Endothelial cell of umbilical vein (primary cell): ENCODE measurements at regions not wholly inside any gene's neighbourhood (a gene's known extent, or its start where the extent isn't known, plus 50 kb on each side); places are given as distances from the start of the nearest gene placed in this dataset.

Source experiments
- BruUV-seq: library from RNA; stranded (reverse); fragments of 400-500 nt; replicated peaks from 2 replicates; lab custom pipeline; 2021; lab: Mats Ljungman, UMichigan
- CTCF ChIA-PET: fragments of 300-600, 350-600 bp; sonication (Branson Sonifier 250); formaldehyde crosslinking; loops from one replicate; lab custom pipeline; 2021; ENCODE audit warnings: antibody characterized with exemption, inconsistent platforms; lab: Charles Lee
- POLR2A ChIA-PET: fragments of 300-600, 350-600 bp; sonication (Branson Sonifier 250); formaldehyde crosslinking; loops from one replicate; lab custom pipeline; 2021; ENCODE audit warnings: antibody characterized with exemption, inconsistent platforms; lab: Charles Lee
- DNase-seq: peaks from one replicate; pipeline ENCODE4 v3.0.0-alpha.2; 2011; ENCODE audit warnings: low read depth, low spot score
- FAIRE-seq: peaks from 2 replicates; lab custom pipeline; 2011; peaks lifted over from hg19 to GRCh38; lab: Jason Lieb, UNC
- H2AFZ ChIP-seq: 2 replicates; pipeline ENCODE4 v1.6.0; 2012; ENCODE audit warnings: low read depth, low read length, control low read depth, inconsistent platforms
- H3K27ac ChIP-seq: 2 replicates; pipeline ENCODE4 v1.5.1; 2011; ENCODE audit warnings: low read depth, mild to moderate bottlenecking, control low read depth, low read length, moderate library complexity; ENCODE audit not compliant: insufficient read depth
- H3K27me3 ChIP-seq, 2 experiments: 2 replicates each; pipeline versions ENCODE4 v1.6.0 to v1.6.1; 2011; ENCODE audit warnings: low read length in 2 of 2, mixed read lengths in 1 of 2; ENCODE audit not compliant: control insufficient read depth in 2 of 2, insufficient read depth in 2 of 2
- H3K36me3 ChIP-seq, 2 experiments: 2 replicates in 1 of 2; 3 replicates in 1 of 2; pipeline ENCODE4 v1.5.1; 2011; ENCODE audit warnings: low read length in 2 of 2, mild to moderate bottlenecking in 1 of 2, moderate library complexity in 1 of 2; ENCODE audit not compliant: control insufficient read depth in 2 of 2, insufficient read depth in 2 of 2; ENCODE audit errors: extremely low read depth in 1 of 2
- H3K4me1 ChIP-seq: 3 replicates; pipeline ENCODE4 v1.5.1; 2011; ENCODE audit warnings: mild to moderate bottlenecking, low read length; ENCODE audit not compliant: control insufficient read depth, insufficient read depth; ENCODE audit errors: extremely low read depth
- H3K4me2 ChIP-seq: 2 replicates; pipeline ENCODE4 v1.6.1; 2011; ENCODE audit warnings: low read length, control low read depth, mixed read lengths; ENCODE audit not compliant: insufficient read depth
- H3K4me3 ChIP-seq, 3 experiments: fragments of 200-600 bp in 1 of 3; sonication (generic), shearing (Covaris generic) in 1 of 3; replicated peaks in 1 of 3; 2 replicates each; pipeline ENCODE4 v1.5.1; 2011 to 2016; ENCODE audit warnings: control low read depth in 3 of 3, low read length in 3 of 3, mild to moderate bottlenecking in 2 of 3, inconsistent platforms in 1 of 3, low read depth in 1 of 3, moderate library complexity in 1 of 3; ENCODE audit not compliant: insufficient read depth in 1 of 3
- H3K79me2 ChIP-seq: 2 replicates; pipeline ENCODE4 v1.6.0; 2012; ENCODE audit warnings: low read length, inconsistent platforms; ENCODE audit not compliant: control insufficient read depth, insufficient read depth
- H3K9ac ChIP-seq: replicated peaks from 2 replicates; pipeline ENCODE3; 2011; ENCODE audit warnings: low read length, control low read depth; ENCODE audit not compliant: insufficient read depth; ENCODE audit errors: extremely low read depth
- H3K9me1 ChIP-seq: replicated peaks from 3 replicates; pipeline ENCODE4 v1.6.0; 2011; ENCODE audit warnings: mild to moderate bottlenecking, low read length; ENCODE audit not compliant: control insufficient read depth, insufficient read depth; ENCODE audit errors: extremely low read depth
- H3K9me3 ChIP-seq: replicated peaks from 2 replicates; pipeline ENCODE4 v1.5.1; 2012; ENCODE audit warnings: low read length, inconsistent platforms; ENCODE audit not compliant: control insufficient read depth, insufficient read depth
- H4K20me1 ChIP-seq: replicated peaks from 2 replicates; pipeline ENCODE3; 2011; ENCODE audit warnings: mild to moderate bottlenecking, low read length; ENCODE audit not compliant: control insufficient read depth, insufficient read depth; ENCODE audit errors: extremely low read depth
- EZH2 ChIP-seq: IDR thresholded peaks from 2 replicates; pipeline ENCODE4 v1.6.1; 2012; ENCODE audit warnings: borderline replicate concordance, low read depth, mild to moderate bottlenecking, moderate library complexity, low read length, inconsistent platforms; ENCODE audit not compliant: severe bottlenecking
- FOS ChIP-seq: IDR thresholded peaks from 2 replicates; pipeline ENCODE4 v1.6.1; 2011; ENCODE audit warnings: mild to moderate bottlenecking, low read length, moderate library complexity, borderline replicate concordance; ENCODE audit not compliant: insufficient read depth
- GATA2 ChIP-seq: IDR thresholded peaks from 2 replicates; pipeline ENCODE4 v1.7.0; 2011; ENCODE audit warnings: low read depth, mild to moderate bottlenecking, moderate library complexity, mixed read lengths, low read length; ENCODE audit not compliant: insufficient read length, insufficient read depth
- JUN ChIP-seq: IDR thresholded peaks from 2 replicates; pipeline ENCODE4 v1.6.1; 2011; ENCODE audit warnings: borderline replicate concordance, low read depth; ENCODE audit not compliant: insufficient read length, insufficient read depth
- MYC ChIP-seq: IDR thresholded peaks from one replicate; pipeline ENCODE4 v1.6.1; 2011; ENCODE audit warnings: mild to moderate bottlenecking, low read depth, low read length
- POLR2A ChIP-seq: IDR thresholded peaks from 2 replicates; pipeline ENCODE4 v1.6.1; 2012; ENCODE audit warnings: low read depth, mild to moderate bottlenecking, control low read depth, low read length
- POLR2AphosphoS5 ChIP-seq: IDR thresholded peaks from 2 replicates; pipeline ENCODE4 v1.6.1; 2012; ENCODE audit warnings: low read depth, mild to moderate bottlenecking, control low read depth, low read length, moderate library complexity; ENCODE audit not compliant: insufficient read depth
- dilution Hi-C: fragments of 300-500 bp; cut with MboI; formaldehyde crosslinking; loops from one replicate; pipeline ENCODE4 v1.15.0; 2019; ENCODE audit warnings: low sequenced_read_pairs; ENCODE audit not compliant: extremely low pct_ligation_motif_present
- intact Hi-C: fragments of 100-400 bp; cut with micrococcal nuclease; formaldehyde crosslinking; loops from one replicate; pipeline ENCODE4 v1.10.0; 2022
- TF ChIP-seq, protein P1 (sequence below): IDR thresholded peaks from 2 replicates; pipeline ENCODE4 v1.6.1; 2011; ENCODE audit not compliant: insufficient read depth, insufficient read length
- TF ChIP-seq, protein P2 (sequence below), 2 donors: IDR thresholded peaks; 1 replicate in 1 of 2; 2 replicates in 1 of 2; pipeline ENCODE4 v1.5.1; 2011; ENCODE audit warnings: low read length in 2 of 2, mild to moderate bottlenecking in 2 of 2, moderate library complexity in 2 of 2, control low read depth in 1 of 2, inconsistent platforms in 1 of 2, low read depth in 1 of 2; ENCODE audit not compliant: insufficient read depth in 1 of 2; ENCODE audit errors: extremely low read depth in 1 of 2

DNA sequence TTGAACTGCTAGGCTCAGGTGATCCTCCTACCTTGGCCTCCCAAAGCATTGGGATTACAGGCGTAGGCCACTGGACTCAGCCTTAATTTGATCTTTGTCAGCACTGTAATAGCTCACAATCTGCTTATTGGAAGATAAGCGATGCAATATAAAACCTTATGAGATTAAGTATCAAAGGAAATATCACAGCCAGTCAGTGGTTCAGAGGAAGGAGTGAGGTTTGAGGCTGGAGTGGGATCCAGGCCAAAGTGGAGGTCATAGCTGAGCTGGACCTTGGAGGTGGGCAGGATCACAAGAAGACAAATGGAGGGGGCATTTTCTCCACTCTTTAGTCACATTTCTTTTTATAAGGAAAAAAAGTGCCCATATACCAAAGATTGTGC, 228.5 kb downstream of the RHOU start:
- H3K9ac ChIP-seq = no peak overlapping the region
- H3K9me3 ChIP-seq = no peaks in the 10 kb centered on the region
- H2AFZ ChIP-seq = no peak overlapping the region
- H3K4me2 ChIP-seq = no peak overlapping the region
- no peaks in the 10 kb centered on the region for H3K36me3 ChIP-seq
- intact Hi-C loops (no loop called here), dilution Hi-C loops (no loop called here)
- BruUV-seq = no TSS peak
- H3K9me1 ChIP-seq = no peaks in the 10 kb centered on the region
- no peak overlapping the region for H3K27ac ChIP-seq
- ChIA-PET POLR2A (no interaction called here), CTCF (no interaction called here)
- DNase-seq = peak; percentile 33
- no peaks in the 10 kb centered on the region for H3K27me3 ChIP-seq
- H3K79me2 ChIP-seq = no peaks in the 10 kb centered on the region
- H3K4me3 ChIP-seq = no peak overlapping the region
- H3K4me1 ChIP-seq = no peaks in the 10 kb centered on the region
- no peak for FAIRE-seq
- no peaks in the 10 kb centered on the region for H4K20me1 ChIP-seq
- TF ChIP-seq MYC = no peak
- TF ChIP-seq FOS = no peak
- no peak for TF ChIP-seq EZH2
- TF ChIP-seq POLR2AphosphoS5 = no peak
- no peak for TF ChIP-seq GATA2
- TF ChIP-seq, protein P1, sequence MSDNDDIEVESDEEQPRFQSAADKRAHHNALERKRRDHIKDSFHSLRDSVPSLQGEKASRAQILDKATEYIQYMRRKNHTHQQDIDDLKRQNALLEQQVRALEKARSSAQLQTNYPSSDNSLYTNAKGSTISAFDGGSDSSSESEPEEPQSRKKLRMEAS = no peak
- TF ChIP-seq, protein P2, sequence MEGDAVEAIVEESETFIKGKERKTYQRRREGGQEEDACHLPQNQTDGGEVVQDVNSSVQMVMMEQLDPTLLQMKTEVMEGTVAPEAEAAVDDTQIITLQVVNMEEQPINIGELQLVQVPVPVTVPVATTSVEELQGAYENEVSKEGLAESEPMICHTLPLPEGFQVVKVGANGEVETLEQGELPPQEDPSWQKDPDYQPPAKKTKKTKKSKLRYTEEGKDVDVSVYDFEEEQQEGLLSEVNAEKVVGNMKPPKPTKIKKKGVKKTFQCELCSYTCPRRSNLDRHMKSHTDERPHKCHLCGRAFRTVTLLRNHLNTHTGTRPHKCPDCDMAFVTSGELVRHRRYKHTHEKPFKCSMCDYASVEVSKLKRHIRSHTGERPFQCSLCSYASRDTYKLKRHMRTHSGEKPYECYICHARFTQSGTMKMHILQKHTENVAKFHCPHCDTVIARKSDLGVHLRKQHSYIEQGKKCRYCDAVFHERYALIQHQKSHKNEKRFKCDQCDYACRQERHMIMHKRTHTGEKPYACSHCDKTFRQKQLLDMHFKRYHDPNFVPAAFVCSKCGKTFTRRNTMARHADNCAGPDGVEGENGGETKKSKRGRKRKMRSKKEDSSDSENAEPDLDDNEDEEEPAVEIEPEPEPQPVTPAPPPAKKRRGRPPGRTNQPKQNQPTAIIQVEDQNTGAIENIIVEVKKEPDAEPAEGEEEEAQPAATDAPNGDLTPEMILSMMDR (IDR thresholded peaks at IDR 0.05; ENCODE audit: extremely low read depth in 1 of 2, insufficient read depth in 1 of 2, low read depth in 1 of 2, low read length in 2 of 2) = no peak
- TF ChIP-seq POLR2A = no peak
- no peak for TF ChIP-seq JUN
